ENCODE measurements at regions not wholly inside any gene's neighbourhood (a gene's known extent, or its start where the extent isn't known, plus 50 kb on each side); places are given as distances from the start of the nearest gene placed in this dataset.
A peak's percentile ranks its signal among the peaks of the same experiment; 100 is the strongest.
"Not testable (repeated sequence)": the region's sequence is repeated elsewhere in the genome, so short reads cannot be mapped to it uniquely, and the experiment has no call there.

DNA sequence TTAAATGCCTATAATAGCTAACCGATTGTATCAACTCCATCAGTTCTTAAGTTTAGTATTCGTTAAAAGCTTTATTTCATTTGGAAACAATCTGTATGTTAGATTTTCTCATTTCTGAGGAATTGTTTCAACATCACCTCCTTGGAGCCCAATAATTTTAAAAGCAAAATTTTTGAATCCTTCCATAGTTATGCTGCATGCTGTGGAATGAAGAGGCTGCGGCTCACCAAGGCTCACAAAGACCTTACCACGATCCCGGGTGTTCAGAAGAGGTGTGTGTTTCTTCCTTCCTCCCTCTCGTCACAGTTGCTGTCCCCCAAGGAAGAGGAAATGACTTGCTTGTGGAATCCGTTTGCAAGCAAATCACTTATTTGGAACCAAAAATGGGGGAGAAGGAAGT, 143.8 kb downstream of the FGF1 start:
- no peak for DNase-seq

GRCh38 chr5:142540922-142541422, 144.9 kb downstream of the FGF1 start:
- peak; percentile 76 for DNase-seq

GRCh38 chr5:142539154-142539740, 146.6 kb downstream of the FGF1 start:
- DNase-seq, result no peak

DNA sequence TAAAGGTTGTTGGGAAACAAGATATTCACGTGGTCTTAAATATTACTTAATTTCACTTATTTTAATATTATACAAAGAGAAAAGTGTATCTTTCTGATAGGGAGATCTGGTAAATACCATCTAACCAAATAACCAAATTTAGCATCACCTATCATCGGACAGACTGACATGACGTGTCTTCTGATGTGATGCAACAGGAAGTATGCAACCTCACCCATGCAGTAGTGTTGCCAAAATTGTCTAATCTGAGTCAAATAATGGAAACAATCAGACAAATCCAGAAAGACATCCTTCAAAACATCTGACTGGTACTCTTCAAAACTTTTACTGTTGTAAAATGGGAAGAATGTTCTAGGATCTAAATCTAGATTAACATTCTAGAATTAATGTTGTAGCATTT, 148.0 kb downstream of the FGF1 start:
- no peak for DNase-seq

DNA sequence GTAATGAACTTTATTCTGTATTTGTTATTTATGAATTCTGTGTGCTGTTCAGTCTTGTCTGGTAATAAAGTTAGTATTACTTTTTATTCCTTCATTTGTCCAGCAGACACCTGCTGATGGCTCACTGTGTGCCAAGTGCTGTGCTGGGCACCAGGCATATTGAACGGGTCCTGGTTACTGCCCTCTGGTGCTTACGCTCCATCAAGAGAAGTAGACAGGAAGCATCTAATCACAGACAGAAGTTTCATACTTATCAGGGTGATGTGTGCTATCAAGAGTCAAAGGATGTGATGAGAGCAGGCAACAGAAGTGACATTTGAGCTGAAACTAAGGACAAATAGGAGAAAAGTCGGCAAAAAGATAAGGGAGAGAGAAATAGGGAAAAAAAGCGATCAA, 153.1 kb downstream of the FGF1 start:
- no peak for DNase-seq

DNA sequence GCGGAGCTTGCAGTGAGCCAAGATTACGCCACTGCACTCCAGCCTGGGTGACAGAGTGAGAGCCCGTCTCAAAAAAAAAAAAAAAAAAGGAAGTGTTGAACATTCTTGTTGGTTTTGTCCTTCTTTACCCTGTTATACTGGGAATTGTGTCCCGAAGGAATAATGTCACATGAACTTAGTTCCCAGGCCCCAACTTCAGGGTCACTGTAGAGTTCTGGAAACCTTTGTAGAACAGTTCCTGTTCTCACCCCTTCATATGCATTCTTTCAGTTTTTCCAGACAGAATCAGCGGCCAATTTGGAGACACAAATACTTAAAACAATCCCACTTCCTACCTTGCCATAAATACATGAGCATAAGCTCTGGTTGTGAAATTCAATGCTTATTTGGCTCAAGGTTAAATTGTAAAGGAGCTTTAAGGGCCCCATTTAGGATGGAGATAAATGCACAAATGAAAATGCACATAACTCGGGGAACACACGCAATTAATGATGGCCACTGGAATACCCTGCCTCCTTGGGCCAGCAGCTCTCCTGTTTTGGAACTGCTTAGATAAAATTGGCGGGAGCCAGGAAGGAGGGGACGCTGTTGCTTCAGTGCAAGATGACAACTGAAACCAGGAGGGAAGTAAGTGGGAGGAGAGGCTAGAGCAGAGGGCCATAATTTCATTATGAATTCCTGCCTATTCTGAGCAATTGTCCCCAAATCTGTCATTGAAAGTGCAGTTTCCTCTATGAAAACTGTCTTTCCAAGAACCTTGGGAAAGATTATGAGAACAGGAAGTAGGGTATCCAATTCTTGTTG, 153.7 kb downstream of the FGF1 start:
- no peak for DNase-seq

- no peak for DNase-seq
These were observed 155.0 kb downstream of the FGF1 start for GRCh38 chr5:142530904-142531303.

- no peak for DNase-seq
These were observed 156.1 kb downstream of the FGF1 start for GRCh38 chr5:142529626-142530278.

- no peak for DNase-seq
These were observed 158.1 kb downstream of the FGF1 start for GRCh38 chr5:142527664-142528295.

GRCh38 chr5:142527234-142527633, 158.7 kb downstream of the FGF1 start:
- DNase-seq, result no peak

- DNase-seq, result no peak
These were observed 162.9 kb downstream of the FGF1 start for GRCh38 chr5:142522983-142523382.

- no peak for DNase-seq
These were observed 164.2 kb downstream of the FGF1 start for GRCh38 chr5:142521706-142522105.

GRCh38 chr5:142520885-142521284, 165.0 kb downstream of the FGF1 start:
- DNase-seq, result no peak

DNA sequence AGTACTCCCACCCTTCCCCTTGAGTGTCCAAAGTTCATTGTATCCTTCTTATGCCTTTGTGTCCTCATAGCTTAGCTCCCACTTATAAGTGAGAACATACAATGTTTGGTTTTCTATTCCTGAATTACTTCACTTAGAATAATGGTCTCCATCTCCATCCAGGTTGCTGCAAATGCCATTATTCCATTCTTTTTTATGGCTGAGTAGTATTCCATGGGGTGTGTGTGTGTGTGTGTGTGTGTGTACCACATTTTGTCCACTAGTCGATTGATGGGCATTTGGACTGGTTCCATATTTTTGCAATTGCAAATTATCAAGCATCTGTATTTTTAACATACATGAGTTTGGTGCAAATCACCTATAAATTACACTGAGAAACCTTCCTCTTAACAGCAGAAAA, 166.0 kb downstream of the FGF1 start:
- DNase-seq, result not testable (repeated sequence)

- DNase-seq, result no peak
These were observed 168.1 kb downstream of the FGF1 start for GRCh38 chr5:142517840-142518239.

GRCh38 chr5:142516732-142517131, 169.2 kb downstream of the FGF1 start:
- no peak for DNase-seq

GRCh38 chr5:142515036-142515435, 170.9 kb downstream of the FGF1 start:
- DNase-seq, result no peak

DNA sequence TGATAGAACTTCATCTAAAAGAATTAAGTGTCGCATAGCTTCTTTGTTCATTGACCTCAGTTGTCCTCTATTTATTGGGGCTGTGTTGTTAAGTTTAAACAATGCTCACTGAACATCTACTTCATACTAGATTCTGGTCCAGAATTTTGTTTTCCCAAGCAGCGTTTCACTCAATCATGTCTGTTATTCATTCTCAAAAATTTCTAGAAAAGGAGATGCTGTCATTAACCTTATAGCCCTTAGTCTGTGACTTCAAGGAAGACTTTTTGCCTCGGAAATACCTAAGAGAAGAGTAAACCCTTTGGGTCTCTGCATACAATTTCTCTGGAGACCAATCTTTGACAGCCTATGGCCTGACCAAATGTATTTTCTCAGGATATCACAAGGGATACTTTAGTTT, 171.7 kb downstream of the FGF1 start:
- DNase-seq, result no peak

- no peak for DNase-seq
These were observed 173.5 kb downstream of the FGF1 start for GRCh38 chr5:142512043-142513042.

DNA sequence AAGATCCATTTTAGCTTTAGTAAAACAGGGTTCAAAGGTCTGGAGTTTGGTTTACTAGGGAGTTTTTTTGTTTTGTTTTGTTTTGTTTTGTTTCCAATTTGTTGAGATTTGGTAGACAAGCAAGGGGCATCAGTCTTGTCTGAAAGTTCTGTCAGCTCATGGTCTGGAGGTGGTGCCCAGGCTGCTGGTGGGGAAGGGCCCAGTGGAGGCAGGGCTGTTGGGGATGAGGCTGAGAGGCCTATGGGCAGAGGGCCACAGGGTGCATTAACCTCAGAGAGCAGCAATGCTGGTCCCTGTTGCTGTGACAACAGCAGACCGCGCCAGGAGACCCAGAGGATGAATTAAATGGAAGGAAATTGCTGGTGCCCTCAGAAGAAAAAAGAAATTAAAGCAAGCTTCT, 174.5 kb downstream of the FGF1 start:
- no peak for DNase-seq

GRCh38 chr5:142509026-142509425, 176.9 kb downstream of the FGF1 start:
- DNase-seq, result no peak

- DNase-seq, result no peak
These were observed 177.3 kb downstream of the FGF1 start for GRCh38 chr5:142508591-142508990.

Data from hindlimb muscle (tissue), 1 donor.